Mucosa of descending colon (tissue), 3 donors: ENCODE measurements at regions not wholly inside any gene's neighbourhood (a gene's known extent, or its start where the extent isn't known, plus 50 kb on each side); places are given as distances from the start of the nearest gene placed in this dataset.

Experiments
- ATAC-seq: fragments of 200-7000 bp; cut with Tn5 transposase; one replicate; pipeline ENCODE4 v1.9.1; 2020; ENCODE audit warnings: mild to moderate bottlenecking, moderate library complexity
- DNase-seq, 3 donors: peaks; one replicate each; pipeline ENCODE4 v3.0.0-alpha.2; 2020
- H3K36me3 ChIP-seq: fragments of 200-600 bp; one replicate; pipeline ENCODE4 v1.8.0; 2021; ENCODE audit warnings: low read depth, mild to moderate bottlenecking
- H3K4me1 ChIP-seq: fragments of 200-600 bp; one replicate; pipeline ENCODE4 v1.8.0; 2021; ENCODE audit warnings: low read depth, mild to moderate bottlenecking
- H3K4me3 ChIP-seq: fragments of 200-600 bp; one replicate; pipeline ENCODE4 v1.8.0; 2021; ENCODE audit warnings: mild to moderate bottlenecking
- H3K9me3 ChIP-seq: fragments of 200-600 bp; one replicate; pipeline ENCODE4 v1.8.0; 2021; ENCODE audit warnings: mild to moderate bottlenecking
- intact Hi-C, 2 donors: fragments of 100-400 bp; cut with DNase I in 1 of 2; cut with micrococcal nuclease in 1 of 2; formaldehyde crosslinking; loops; one replicate each; pipeline versions ENCODE4 v1.11.0 to v1.11.1; 2022; cut with DNase I, micrococcal nuclease
- TF ChIP-seq, protein P1 (sequence below): fragments of 200-600 bp; IDR thresholded peaks from one replicate; pipeline ENCODE4 v1.8.0; 2022; ENCODE audit warnings: antibody characterized with exemption, mild to moderate bottlenecking
- donor health status: DM: no; HTN: no; CAD: no; lungs with moderate emphysema.
- donor health status: DM: no; HTN: no; CAD: no.
- donor health status: DM: no; HTN: yes; CAD: no.

DNA sequence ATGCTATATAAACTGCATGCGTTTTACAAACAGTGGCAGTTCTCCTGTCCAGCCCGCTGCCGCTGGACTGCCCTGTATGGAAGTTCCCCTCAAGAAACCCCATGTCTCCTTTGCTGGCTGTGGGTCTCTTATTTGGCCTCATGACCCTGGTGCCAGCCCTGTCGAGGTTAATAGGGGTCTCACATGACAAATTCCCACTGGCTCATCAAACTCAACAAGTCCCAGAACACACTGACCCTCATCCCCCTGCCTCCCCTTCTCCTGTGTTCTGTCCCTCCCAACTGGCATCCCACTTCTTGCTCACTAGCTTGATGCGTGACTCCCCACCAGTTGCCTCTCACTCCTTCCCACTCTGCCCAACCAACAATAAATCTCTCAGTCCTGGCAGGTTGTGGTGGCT lies 137.6 kb upstream of the HS6ST1 start:
- Histone ChIP-seq H3K9me3 (no peaks in the 10 kb centered on the region), H3K4me3 (no peak overlapping the region), H3K4me1 (no peaks in the 10 kb centered on the region), H3K36me3 (no peaks in the 10 kb centered on the region)
- TF ChIP-seq, protein P1, sequence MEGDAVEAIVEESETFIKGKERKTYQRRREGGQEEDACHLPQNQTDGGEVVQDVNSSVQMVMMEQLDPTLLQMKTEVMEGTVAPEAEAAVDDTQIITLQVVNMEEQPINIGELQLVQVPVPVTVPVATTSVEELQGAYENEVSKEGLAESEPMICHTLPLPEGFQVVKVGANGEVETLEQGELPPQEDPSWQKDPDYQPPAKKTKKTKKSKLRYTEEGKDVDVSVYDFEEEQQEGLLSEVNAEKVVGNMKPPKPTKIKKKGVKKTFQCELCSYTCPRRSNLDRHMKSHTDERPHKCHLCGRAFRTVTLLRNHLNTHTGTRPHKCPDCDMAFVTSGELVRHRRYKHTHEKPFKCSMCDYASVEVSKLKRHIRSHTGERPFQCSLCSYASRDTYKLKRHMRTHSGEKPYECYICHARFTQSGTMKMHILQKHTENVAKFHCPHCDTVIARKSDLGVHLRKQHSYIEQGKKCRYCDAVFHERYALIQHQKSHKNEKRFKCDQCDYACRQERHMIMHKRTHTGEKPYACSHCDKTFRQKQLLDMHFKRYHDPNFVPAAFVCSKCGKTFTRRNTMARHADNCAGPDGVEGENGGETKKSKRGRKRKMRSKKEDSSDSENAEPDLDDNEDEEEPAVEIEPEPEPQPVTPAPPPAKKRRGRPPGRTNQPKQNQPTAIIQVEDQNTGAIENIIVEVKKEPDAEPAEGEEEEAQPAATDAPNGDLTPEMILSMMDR = no peak
- ATAC-seq (no peak), DNase-seq (no peak)
- intact Hi-C loops = no loop called here

DNA sequence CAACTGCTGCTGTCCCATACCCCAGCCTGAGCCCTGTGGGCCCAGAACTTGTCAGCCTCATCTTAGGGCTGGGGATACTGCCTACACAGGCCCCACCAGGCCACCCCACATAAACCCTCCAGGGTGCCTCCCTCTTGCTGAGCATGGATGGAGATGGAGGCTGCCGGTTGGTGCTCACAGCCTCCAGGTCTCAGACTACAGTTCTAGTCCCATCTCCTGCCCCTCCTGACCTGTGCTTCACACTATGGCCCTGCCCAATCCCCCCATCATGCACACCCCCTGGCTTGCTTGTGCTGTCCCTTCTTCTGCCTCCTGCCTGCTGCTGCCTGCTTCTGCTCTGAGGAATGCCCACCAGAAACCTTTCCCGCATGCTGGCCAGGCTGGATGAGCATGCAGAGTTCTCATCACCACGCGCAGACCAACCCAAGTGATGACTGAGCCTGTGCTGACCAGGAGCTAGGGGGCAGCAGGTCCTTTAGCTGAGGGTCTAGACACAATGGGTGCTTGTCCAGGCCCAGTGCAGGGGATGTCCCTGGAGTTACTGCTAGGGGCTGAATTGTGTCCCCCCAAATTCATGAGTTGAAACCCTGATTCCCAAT lies 138.4 kb upstream of the HS6ST1 start:
- peak in 1 of 3 donors; percentile 29 for DNase-seq
- TF ChIP-seq, protein P1 = no peak
- Histone ChIP-seq H3K36me3 (no peaks in the 10 kb centered on the region), H3K4me3 (no peak overlapping the region), H3K4me1 (no peaks in the 10 kb centered on the region), H3K9me3 (no peaks in the 10 kb centered on the region)
- ATAC-seq = no peak
- intact Hi-C loops = no loop called here

DNA sequence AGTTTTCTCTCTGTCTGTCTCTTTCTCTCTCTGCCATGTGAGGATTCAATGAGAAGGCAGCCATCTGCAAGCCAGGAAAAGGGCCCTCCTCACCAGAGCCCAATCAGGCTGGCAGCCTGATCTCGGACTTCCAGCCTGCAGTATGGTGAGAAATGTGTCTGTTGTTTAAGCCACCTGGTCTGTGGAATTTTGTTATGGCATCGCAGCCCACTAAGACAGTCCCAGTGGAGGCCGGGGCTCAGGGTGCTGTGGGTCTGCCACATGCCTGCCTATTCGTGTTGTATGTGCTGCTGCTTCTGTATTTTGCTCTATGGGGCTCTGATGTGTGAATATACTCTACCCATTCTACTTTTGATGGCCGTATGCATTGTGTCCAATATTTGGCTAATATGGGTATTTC lies 139.0 kb upstream of the HS6ST1 start:
- intact Hi-C loops = no loop called here
- Histone ChIP-seq H3K4me3 (no peak overlapping the region), H3K9me3 (no peaks in the 10 kb centered on the region), H3K36me3 (no peaks in the 10 kb centered on the region), H3K4me1 (no peaks in the 10 kb centered on the region)
- ATAC-seq (no peak), DNase-seq (no peak)
- TF ChIP-seq, protein P1 = no peak

DNA sequence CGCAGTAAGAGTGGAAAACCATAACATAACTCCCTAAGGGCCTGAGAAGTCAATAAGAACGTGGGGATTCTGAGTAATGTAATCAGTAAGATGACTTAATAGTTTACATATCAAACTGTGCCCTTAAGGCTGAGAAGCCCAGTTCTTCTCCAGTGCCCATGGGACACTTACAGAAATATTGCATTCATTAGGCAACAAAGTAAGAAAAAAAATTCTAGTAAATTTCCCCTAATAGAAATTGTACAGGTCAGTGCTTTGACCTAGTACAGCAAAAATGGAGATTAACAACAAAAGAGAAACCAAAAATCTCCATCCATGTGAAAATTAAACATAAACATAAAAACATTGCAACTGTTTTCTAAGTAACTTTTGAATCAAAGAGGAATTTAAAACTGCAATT lies 139.8 kb upstream of the HS6ST1 start:
- Histone ChIP-seq H3K4me1 (no peaks in the 10 kb centered on the region), H3K36me3 (no peaks in the 10 kb centered on the region), H3K9me3 (no peaks in the 10 kb centered on the region), H3K4me3 (no peak overlapping the region)
- TF ChIP-seq, protein P1 = no peak
- intact Hi-C loops = no loop called here
- ATAC-seq (no peak), DNase-seq (no peak)

- DNase-seq (no peak), ATAC-seq (no peak)
- no peak overlapping the region for H3K4me3 ChIP-seq
- H3K36me3 ChIP-seq = no peaks in the 10 kb centered on the region
- no peaks in the 10 kb centered on the region for H3K4me1 ChIP-seq
- intact Hi-C loops = no loop called here
- H3K9me3 ChIP-seq = peaks cover 30% of the 10 kb centered on the region
- TF ChIP-seq, protein P1 = no peak
These were observed 145.8 kb upstream of the HS6ST1 start for GRCh38 chr2:128464456-128464855.
